Uterus (tissue), 2 donors: ENCODE measurements at regions not wholly inside any gene's neighbourhood (a gene's known extent, or its start where the extent isn't known, plus 50 kb on each side); places are given as distances from the start of the nearest gene placed in this dataset.

Source experiments
- CTCF ChIP-seq, 4 experiments: fragments of 200-600 bp in 2 of 4; fragments of 450-650 bp in 2 of 4; sonication (generic) in 2 of 4; IDR thresholded peaks; one replicate each; pipeline ENCODE4 v1.5.1; 2016 to 2019; ENCODE audit warnings: antibody characterized with exemption in 4 of 4, mild to moderate bottlenecking in 2 of 4, moderate library complexity in 1 of 4
- POLR2A ChIP-seq, 2 donors: fragments of 450-650 bp; IDR thresholded peaks; one replicate each; pipeline ENCODE4 v1.6.1; 2016; ENCODE audit warnings: antibody characterized with exemption in 2 of 2, mild to moderate bottlenecking in 1 of 2, moderate library complexity in 1 of 2

- TF ChIP-seq CTCF (IDR thresholded peaks at IDR 0.05) (no peak), POLR2A (IDR thresholded peaks at IDR 0.05) (no peak)
Observed at GRCh38 chr2:198394208-198394607, 589.8 kb downstream of the PLCL1 start.
